CD4-positive, alpha-beta T cell treated with Interleukin-4 for 4 hours (primary cell): ENCODE measurements at regions not wholly inside any gene's neighbourhood (a gene's known extent, or its start where the extent isn't known, plus 50 kb on each side); places are given as distances from the start of the nearest gene placed in this dataset.
"Not testable (repeated sequence)": the region's sequence is repeated elsewhere in the genome, so short reads cannot be mapped to it uniquely, and the experiment has no call there.

ENCODE experiments used
- DNase-seq: peaks from one replicate; pipeline ENCODE4 v3.0.0-alpha.2; 2020

- no peak for DNase-seq
These were observed 149.5 kb upstream of the SVIL start for GRCh38 chr10:29784175-29784773.

- DNase-seq = no peak
These were observed 148.6 kb upstream of the SVIL start for GRCh38 chr10:29783201-29783947.

- DNase-seq = no peak
These were observed 145.9 kb upstream of the SVIL start for GRCh38 chr10:29780639-29781038.

GRCh38 chr10:29780096-29780495 lies 145.3 kb upstream of the SVIL start:
- DNase-seq = no peak

GRCh38 chr10:29776246-29776645 lies 141.5 kb upstream of the SVIL start:
- no peak for DNase-seq

- no peak for DNase-seq
These were observed 139.7 kb upstream of the SVIL start for GRCh38 chr10:29774475-29774874.

GRCh38 chr10:29773675-29774091 lies 138.9 kb upstream of the SVIL start:
- no peak for DNase-seq

GRCh38 chr10:29772403-29772802 lies 137.6 kb upstream of the SVIL start:
- DNase-seq = no peak

- no peak for DNase-seq
These were observed 136.6 kb upstream of the SVIL start for GRCh38 chr10:29771376-29771775.

- not testable (repeated sequence) for DNase-seq
These were observed 134.5 kb upstream of the SVIL start for GRCh38 chr10:29769277-29769676.

- no peak for DNase-seq
These were observed 133.2 kb upstream of the SVIL start for GRCh38 chr10:29767968-29768367.

- DNase-seq = no peak
These were observed 132.0 kb upstream of the SVIL start for GRCh38 chr10:29766753-29767152.

GRCh38 chr10:29765330-29765729 lies 130.6 kb upstream of the SVIL start:
- DNase-seq = no peak

- DNase-seq = no peak
These were observed 128.6 kb upstream of the SVIL start for GRCh38 chr10:29763396-29763795.

- no peak for DNase-seq
These were observed 127.1 kb upstream of the SVIL start for GRCh38 chr10:29761916-29762315.

GRCh38 chr10:29760138-29760900 lies 125.5 kb upstream of the SVIL start:
- no peak for DNase-seq

- DNase-seq = no peak
These were observed 123.0 kb upstream of the SVIL start for GRCh38 chr10:29757551-29758297.

- DNase-seq = no peak
These were observed 121.7 kb upstream of the SVIL start for GRCh38 chr10:29756451-29756850.

GRCh38 chr10:29753283-29753682 lies 118.5 kb upstream of the SVIL start:
- no peak for DNase-seq

- DNase-seq = no peak
These were observed 116.9 kb upstream of the SVIL start for GRCh38 chr10:29751684-29752083.

- DNase-seq = no peak
These were observed 116.5 kb upstream of the SVIL start for GRCh38 chr10:29751240-29751639.

- DNase-seq = no peak
These were observed 114.4 kb upstream of the SVIL start for GRCh38 chr10:29749150-29749549.

- no peak for DNase-seq
These were observed 113.4 kb upstream of the SVIL start for GRCh38 chr10:29748109-29748650.
